OCI-M1 (cell line): ENCODE measurements at regions not wholly inside any gene's neighbourhood (a gene's known extent, or its start where the extent isn't known, plus 50 kb on each side); places are given as distances from the start of the nearest gene placed in this dataset.
A peak's percentile ranks its signal among the peaks of the same experiment; 100 is the strongest.

ENCODE experiments used
- DNase-seq: peaks from one replicate; lab custom pipeline; 2025; lab: John Stamatoyannopoulos, UW

GRCh38 chr10:118246332-118247295 is 95.5 kb downstream of the FAM204A start:
- no peak for DNase-seq

- DNase-seq: no peak
Observed at GRCh38 chr10:118243907-118244306, 98.2 kb downstream of the FAM204A start.

- peak; percentile 87 for DNase-seq
Observed at GRCh38 chr10:118241229-118242137, 100.6 kb downstream of the FAM204A start.

- DNase-seq: no peak
Observed at GRCh38 chr10:118239236-118239630, 102.9 kb downstream of the FAM204A start.

GRCh38 chr10:118238573-118239235 is 103.4 kb downstream of the FAM204A start:
- no peak for DNase-seq

GRCh38 chr10:118237930-118238329 is 104.2 kb downstream of the FAM204A start:
- DNase-seq: no peak

- no peak for DNase-seq
Observed at GRCh38 chr10:118234683-118235082, 107.4 kb downstream of the FAM204A start.

- no peak for DNase-seq
Observed at GRCh38 chr10:118220346-118220850, 121.7 kb downstream of the FAM204A start.

- DNase-seq: no peak
Observed at GRCh38 chr10:118218562-118218961, 123.6 kb downstream of the FAM204A start.

GRCh38 chr10:118216571-118217170 is 125.5 kb downstream of the FAM204A start:
- no peak for DNase-seq

GRCh38 chr10:118216020-118216419 is 126.1 kb downstream of the FAM204A start:
- DNase-seq: no peak

GRCh38 chr10:118214776-118215175 is 127.3 kb downstream of the FAM204A start:
- DNase-seq: no peak

- DNase-seq: peak; percentile 38
Observed at GRCh38 chr10:118213436-118213835, 128.7 kb downstream of the FAM204A start.

- no peak for DNase-seq
Observed at GRCh38 chr10:118210276-118210675, 131.8 kb downstream of the FAM204A start.

GRCh38 chr10:118209215-118209614 is 132.9 kb downstream of the FAM204A start:
- no peak for DNase-seq

GRCh38 chr10:118207470-118208007 is 134.6 kb downstream of the FAM204A start:
- DNase-seq: no peak

- DNase-seq: no peak
Observed at GRCh38 chr10:118204292-118204943, 137.7 kb downstream of the FAM204A start.

GRCh38 chr10:118203461-118203860 is 138.7 kb downstream of the FAM204A start:
- DNase-seq: no peak

GRCh38 chr10:118195729-118196128 is 146.4 kb downstream of the FAM204A start:
- DNase-seq: no peak

GRCh38 chr10:118193642-118194041 is 146.9 kb upstream of the RAB11FIP2 start:
- DNase-seq: no peak

GRCh38 chr10:118181021-118181420 is 134.3 kb upstream of the RAB11FIP2 start:
- no peak for DNase-seq
